ENCODE measurements at regions not wholly inside any gene's neighbourhood (a gene's known extent, or its start where the extent isn't known, plus 50 kb on each side); places are given as distances from the start of the nearest gene placed in this dataset.

GRCh38 chr22:48431014-48431413 is 1396.7 kb downstream of the BRD1 start:
- no peak for TF ChIP-seq CTCF (IDR thresholded peaks at IDR 0.05; ENCODE audit: insufficient read depth, low read length, poor library complexity, severe bottlenecking)
- no peak for TF ChIP-seq EZH2phosphoT487 (conservative IDR thresholded peaks at IDR 0.05; ENCODE audit: low read length)
